Right atrium auricular region (tissue), 2 donors: ENCODE measurements at regions not wholly inside any gene's neighbourhood (a gene's known extent, or its start where the extent isn't known, plus 50 kb on each side); places are given as distances from the start of the nearest gene placed in this dataset.

Experiments
- DNase-seq: peaks from one replicate; pipeline ENCODE4 v3.0.0-alpha.2; 2019; ENCODE audit warnings: low spot score
- H3K27ac ChIP-seq, 2 donors: fragments of 200-600 bp; sonication (generic); 1 replicate in 1 of 2; 2 replicates in 1 of 2; pipeline ENCODE4 v1.5.1; 2016 to 2019
- H3K27me3 ChIP-seq, 2 donors: fragments of 200-600 bp; sonication (generic); one replicate each; pipeline versions ENCODE4 v1.5.1 to v1.6.0; 2017 to 2019
- H3K36me3 ChIP-seq: fragments of 200-600 bp; sonication (generic); one replicate; pipeline ENCODE4 v1.5.1; 2016
- H3K4me1 ChIP-seq, 2 donors: fragments of 200-600 bp; sonication (generic); one replicate each; pipeline versions ENCODE4 v1.5.1 to v1.6.0; 2017 to 2019
- H3K4me3 ChIP-seq, 2 donors: fragments of 200-600 bp; sonication (generic); 1 replicate in 1 of 2; 2 replicates in 1 of 2; pipeline ENCODE4 v1.5.1; 2017 to 2019; ENCODE audit warnings: mild to moderate bottlenecking in 1 of 2, moderate library complexity in 1 of 2
- H3K9me3 ChIP-seq, 2 donors: fragments of 200-600 bp; sonication (generic); one replicate each; pipeline ENCODE4 v1.5.1; 2019
- TF ChIP-seq, protein P1 (sequence below), 2 donors: fragments of 200-600 bp; sonication (generic); IDR thresholded peaks; one replicate each; pipeline ENCODE4 v1.5.1; 2019; ENCODE audit warnings: antibody characterized with exemption in 2 of 2

GRCh38 chr6:167745670-167746389 lies 80.9 kb upstream of the AFDN start:
- peaks cover 0 to 7% of the 10 kb centered on the region in 2 donors for H3K9me3 ChIP-seq
- H3K27ac ChIP-seq: peak overlapping the region; percentile 2 to 8
- H3K4me1 ChIP-seq: peaks cover 0 to 9% of the 10 kb centered on the region in 2 donors
- no peaks in the 10 kb centered on the region for H3K27me3 ChIP-seq
- no peaks in the 10 kb centered on the region for H3K36me3 ChIP-seq
- no peak overlapping the region for H3K4me3 ChIP-seq
- TF ChIP-seq, protein P1, sequence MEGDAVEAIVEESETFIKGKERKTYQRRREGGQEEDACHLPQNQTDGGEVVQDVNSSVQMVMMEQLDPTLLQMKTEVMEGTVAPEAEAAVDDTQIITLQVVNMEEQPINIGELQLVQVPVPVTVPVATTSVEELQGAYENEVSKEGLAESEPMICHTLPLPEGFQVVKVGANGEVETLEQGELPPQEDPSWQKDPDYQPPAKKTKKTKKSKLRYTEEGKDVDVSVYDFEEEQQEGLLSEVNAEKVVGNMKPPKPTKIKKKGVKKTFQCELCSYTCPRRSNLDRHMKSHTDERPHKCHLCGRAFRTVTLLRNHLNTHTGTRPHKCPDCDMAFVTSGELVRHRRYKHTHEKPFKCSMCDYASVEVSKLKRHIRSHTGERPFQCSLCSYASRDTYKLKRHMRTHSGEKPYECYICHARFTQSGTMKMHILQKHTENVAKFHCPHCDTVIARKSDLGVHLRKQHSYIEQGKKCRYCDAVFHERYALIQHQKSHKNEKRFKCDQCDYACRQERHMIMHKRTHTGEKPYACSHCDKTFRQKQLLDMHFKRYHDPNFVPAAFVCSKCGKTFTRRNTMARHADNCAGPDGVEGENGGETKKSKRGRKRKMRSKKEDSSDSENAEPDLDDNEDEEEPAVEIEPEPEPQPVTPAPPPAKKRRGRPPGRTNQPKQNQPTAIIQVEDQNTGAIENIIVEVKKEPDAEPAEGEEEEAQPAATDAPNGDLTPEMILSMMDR (IDR thresholded peaks at IDR 0.05): no peak
- DNase-seq: peak; percentile 70

GRCh38 chr6:167746390-167746907 lies 80.3 kb upstream of the AFDN start:
- H3K27me3 ChIP-seq: no peaks in the 10 kb centered on the region
- peaks cover 0 to 15% of the 10 kb centered on the region in 2 donors for H3K4me1 ChIP-seq
- H3K4me3 ChIP-seq: no peak overlapping the region
- TF ChIP-seq, protein P1 (IDR thresholded peaks at IDR 0.05): no peak
- no peak overlapping the region for H3K27ac ChIP-seq
- DNase-seq: no peak
- no peaks in the 10 kb centered on the region for H3K36me3 ChIP-seq
- peaks cover 0 to 7% of the 10 kb centered on the region in 2 donors for H3K9me3 ChIP-seq

GRCh38 chr6:167746975-167747374 lies 79.7 kb upstream of the AFDN start:
- no peaks in the 10 kb centered on the region for H3K27me3 ChIP-seq
- no peak overlapping the region for H3K27ac ChIP-seq
- H3K4me1 ChIP-seq: peaks cover 0 to 18% of the 10 kb centered on the region in 2 donors
- H3K4me3 ChIP-seq: no peak overlapping the region
- H3K9me3 ChIP-seq: peaks cover 0 to 7% of the 10 kb centered on the region in 2 donors
- no peaks in the 10 kb centered on the region for H3K36me3 ChIP-seq
- TF ChIP-seq, protein P1 (IDR thresholded peaks at IDR 0.05): no peak
- DNase-seq: no peak

- Histone ChIP-seq H3K4me3 (no peak overlapping the region), H3K27me3 (no peaks in the 10 kb centered on the region), H3K27ac (no peak overlapping the region), H3K4me1 (peaks cover 0 to 18% of the 10 kb centered on the region in 2 donors), H3K36me3 (no peaks in the 10 kb centered on the region), H3K9me3 (peaks cover 0 to 7% of the 10 kb centered on the region in 2 donors)
- TF ChIP-seq, protein P1 (IDR thresholded peaks at IDR 0.05): no peak
- no peak for DNase-seq
These were observed 79.1 kb upstream of the AFDN start for GRCh38 chr6:167747645-167748044.

- H3K27me3 ChIP-seq: no peaks in the 10 kb centered on the region
- H3K4me3 ChIP-seq: no peak overlapping the region
- TF ChIP-seq, protein P1 (IDR thresholded peaks at IDR 0.05): no peak
- peaks cover 0 to 7% of the 10 kb centered on the region in 2 donors for H3K9me3 ChIP-seq
- H3K27ac ChIP-seq: no peak overlapping the region
- no peak for DNase-seq
- no peaks in the 10 kb centered on the region for H3K36me3 ChIP-seq
- peaks cover 0 to 18% of the 10 kb centered on the region in 2 donors for H3K4me1 ChIP-seq
These were observed 78.7 kb upstream of the AFDN start for GRCh38 chr6:167748046-167748445.
